ENCODE measurements at regions not wholly inside any gene's neighbourhood (a gene's known extent, or its start where the extent isn't known, plus 50 kb on each side); places are given as distances from the start of the nearest gene placed in this dataset.

GRCh38 chr1:88126467-88126866, 557.6 kb upstream of the PKN2 start:
- Mint-ChIP-seq H3K27ac (no peak overlapping the region), H3K9me3 (peaks cover 14% of the 10 kb centered on the region), H3K4me3 (no peak overlapping the region), H3K27me3 (ENCODE audit: low read depth) (no peaks in the 10 kb centered on the region), H3K4me1 (peaks cover 7% of the 10 kb centered on the region; the same call in 1 of the 2 replicates), H3K36me3 (peaks cover 7% of the 10 kb centered on the region)
- DNase-seq (ENCODE audit: low spot score) (no peak), ATAC-seq (no peak)
- TF ChIP-seq EMX1 (CRISPR knock-in tag; IDR thresholded peaks at IDR 0.05) (no peak), ETV6 (CRISPR knock-in tag; IDR thresholded peaks at IDR 0.05) (no peak), FOXK1 (CRISPR knock-in tag; IDR thresholded peaks at IDR 0.05) (no peak), ZNF532 (CRISPR knock-in tag; IDR thresholded peaks at IDR 0.05; ENCODE audit: borderline replicate concordance) (no peak), ZNF416 (CRISPR knock-in tag; IDR thresholded peaks at IDR 0.05) (no peak), ATF1 (CRISPR knock-in tag; IDR thresholded peaks at IDR 0.05) (no peak), RELA (CRISPR knock-in tag; IDR thresholded peaks at IDR 0.05; ENCODE audit: borderline replicate concordance) (no peak), JUN (CRISPR knock-in tag; IDR thresholded peaks at IDR 0.05) (no peak), TEAD4 (CRISPR knock-in tag; IDR thresholded peaks at IDR 0.05) (no peak)
- ChIA-PET POLR2A (no interaction called here), CTCF (interaction anchor here (1.3 kb wide), 1 partner anchor 54 kb away, joined by 3 read pairs; no protein-coding TSS in a partner anchor)

- ATAC-seq (no peak), DNase-seq (ENCODE audit: low spot score) (no peak)
- peaks cover 12% of the 10 kb centered on the region for H3K9me3 Mint-ChIP-seq
- H3K27ac Mint-ChIP-seq, result no peak overlapping the region
- no peak overlapping the region for H3K4me3 Mint-ChIP-seq
- TF ChIP-seq CREB1 (CRISPR knock-in tag; IDR thresholded peaks at IDR 0.05) (no peak), ZNF219 (CRISPR knock-in tag; IDR thresholded peaks at IDR 0.05; ENCODE audit: borderline replicate concordance) (no peak), NR3C1 (CRISPR knock-in tag; conservative IDR thresholded peaks at IDR 0.05; ENCODE audit: low read depth) (no peak), OVOL2 (CRISPR knock-in tag; IDR thresholded peaks at IDR 0.05; ENCODE audit: borderline replicate concordance) (no peak), ATF6 (CRISPR knock-in tag; IDR thresholded peaks at IDR 0.05) (no peak), ERG (CRISPR knock-in tag; IDR thresholded peaks at IDR 0.05) (no peak), E2F1 (CRISPR knock-in tag; IDR thresholded peaks at IDR 0.05) (no peak), MAX (CRISPR knock-in tag; IDR thresholded peaks at IDR 0.05) (no peak), ZNF232 (CRISPR knock-in tag; IDR thresholded peaks at IDR 0.05) (no peak), JAZF1 (CRISPR knock-in tag; IDR thresholded peaks at IDR 0.05) (no peak), ZBTB21 (CRISPR knock-in tag; IDR thresholded peaks at IDR 0.05; ENCODE audit: borderline replicate concordance) (no peak), GRHL2 (CRISPR knock-in tag; IDR thresholded peaks at IDR 0.05; ENCODE audit: insufficient replicate concordance, severe bottlenecking) (no peak), EMX1 (CRISPR knock-in tag; IDR thresholded peaks at IDR 0.05) (no peak), AFF4 (CRISPR knock-in tag; IDR thresholded peaks at IDR 0.05; ENCODE audit: borderline replicate concordance) (no peak), ATF1 (CRISPR knock-in tag; IDR thresholded peaks at IDR 0.05) (no peak), SOX15 (CRISPR knock-in tag; IDR thresholded peaks at IDR 0.05) (no peak)
- ChIA-PET CTCF (interaction anchor here (1.4 kb wide), 1 partner anchor 17 kb away, joined by 4 read pairs; no protein-coding TSS in a partner anchor), POLR2A (no interaction called here)
- no peaks in the 10 kb centered on the region; the same call in 1 of the 2 replicates for H3K27me3 Mint-ChIP-seq (ENCODE audit: low read depth)
- peaks cover 9% of the 10 kb centered on the region for H3K36me3 Mint-ChIP-seq
- peaks cover 44% of the 10 kb centered on the region for H3K4me1 Mint-ChIP-seq
These were observed 550.1 kb upstream of the PKN2 start for GRCh38 chr1:88133991-88134390.
